AG09319 (cell line): ENCODE measurements at regions not wholly inside any gene's neighbourhood (a gene's known extent, or its start where the extent isn't known, plus 50 kb on each side); places are given as distances from the start of the nearest gene placed in this dataset.
A peak's percentile ranks its signal among the peaks of the same experiment; 100 is the strongest.

Experiments used
- DNase-seq: peaks from one replicate; pipeline ENCODE4 v3.0.0-alpha.2; 2010; ENCODE audit warnings: low read depth; ENCODE audit errors: extremely low read depth
- TF ChIP-seq, protein P1 (sequence below): IDR thresholded peaks from 2 replicates; pipeline ENCODE4 v1.5.1; 2011; ENCODE audit warnings: low read depth, mild to moderate bottlenecking, inconsistent platforms, low read length, moderate library complexity

GRCh38 chr2:43021791-43022509, 204.5 kb downstream of the ZFP36L2 start:
- TF ChIP-seq, protein P1, sequence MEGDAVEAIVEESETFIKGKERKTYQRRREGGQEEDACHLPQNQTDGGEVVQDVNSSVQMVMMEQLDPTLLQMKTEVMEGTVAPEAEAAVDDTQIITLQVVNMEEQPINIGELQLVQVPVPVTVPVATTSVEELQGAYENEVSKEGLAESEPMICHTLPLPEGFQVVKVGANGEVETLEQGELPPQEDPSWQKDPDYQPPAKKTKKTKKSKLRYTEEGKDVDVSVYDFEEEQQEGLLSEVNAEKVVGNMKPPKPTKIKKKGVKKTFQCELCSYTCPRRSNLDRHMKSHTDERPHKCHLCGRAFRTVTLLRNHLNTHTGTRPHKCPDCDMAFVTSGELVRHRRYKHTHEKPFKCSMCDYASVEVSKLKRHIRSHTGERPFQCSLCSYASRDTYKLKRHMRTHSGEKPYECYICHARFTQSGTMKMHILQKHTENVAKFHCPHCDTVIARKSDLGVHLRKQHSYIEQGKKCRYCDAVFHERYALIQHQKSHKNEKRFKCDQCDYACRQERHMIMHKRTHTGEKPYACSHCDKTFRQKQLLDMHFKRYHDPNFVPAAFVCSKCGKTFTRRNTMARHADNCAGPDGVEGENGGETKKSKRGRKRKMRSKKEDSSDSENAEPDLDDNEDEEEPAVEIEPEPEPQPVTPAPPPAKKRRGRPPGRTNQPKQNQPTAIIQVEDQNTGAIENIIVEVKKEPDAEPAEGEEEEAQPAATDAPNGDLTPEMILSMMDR, result no peak; the same call in 1 of the 2 replicates
- DNase-seq, result no peak

DNA sequence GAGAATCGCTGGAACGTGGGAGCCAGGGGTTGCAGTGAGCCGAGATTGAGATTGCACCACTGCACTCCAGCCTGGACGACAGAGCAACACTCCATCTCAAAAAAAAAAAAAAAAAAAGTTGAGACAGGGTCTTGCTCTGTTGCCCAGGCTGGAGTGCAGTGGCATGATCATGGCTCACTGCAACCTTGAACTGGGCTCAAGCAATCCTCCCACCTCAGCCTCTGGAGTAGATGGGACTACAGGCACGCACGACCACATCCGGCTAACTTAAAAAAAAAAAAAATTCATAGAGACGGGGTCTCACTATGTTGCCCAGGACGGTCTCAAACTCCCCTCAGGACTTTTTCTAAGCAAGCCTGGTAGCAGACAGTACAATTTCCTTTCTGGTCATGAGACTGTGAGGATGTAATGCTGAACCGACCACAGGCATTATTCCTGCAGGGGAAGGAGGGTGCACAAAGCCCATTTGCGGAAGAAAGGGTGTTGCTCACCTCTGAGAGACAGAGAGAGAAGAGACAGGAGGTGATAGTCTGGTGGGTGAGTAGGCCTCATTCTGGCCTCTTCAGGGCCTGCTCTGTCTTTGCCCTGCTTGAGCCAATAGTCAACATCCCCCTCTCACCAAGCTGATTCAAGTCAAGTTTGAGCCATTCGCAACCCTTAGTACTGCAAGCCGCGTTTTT, 205.3 kb downstream of the ZFP36L2 start:
- TF ChIP-seq, protein P1, result no peak
- no peak for DNase-seq

DNA sequence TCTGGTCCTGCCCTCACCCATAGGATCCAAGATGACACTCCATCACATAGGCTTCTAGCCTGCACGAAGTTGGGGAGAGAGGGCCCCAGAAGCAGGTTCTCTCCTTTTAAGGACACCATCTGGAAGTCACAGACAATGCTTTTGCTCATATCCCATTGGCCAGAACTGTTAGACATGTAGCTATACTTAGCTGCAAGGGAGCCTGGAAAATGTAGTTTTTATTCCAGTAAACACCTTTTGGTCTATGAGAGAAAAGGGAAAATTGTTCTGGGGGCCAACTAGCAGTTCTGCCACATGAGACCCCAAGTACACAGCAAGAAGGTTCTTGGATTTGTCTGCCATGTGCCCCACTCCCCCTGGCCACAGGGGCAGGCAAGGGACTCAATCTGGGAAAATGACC, 206.1 kb downstream of the ZFP36L2 start:
- DNase-seq, result no peak
- TF ChIP-seq, protein P1, result no peak

DNA sequence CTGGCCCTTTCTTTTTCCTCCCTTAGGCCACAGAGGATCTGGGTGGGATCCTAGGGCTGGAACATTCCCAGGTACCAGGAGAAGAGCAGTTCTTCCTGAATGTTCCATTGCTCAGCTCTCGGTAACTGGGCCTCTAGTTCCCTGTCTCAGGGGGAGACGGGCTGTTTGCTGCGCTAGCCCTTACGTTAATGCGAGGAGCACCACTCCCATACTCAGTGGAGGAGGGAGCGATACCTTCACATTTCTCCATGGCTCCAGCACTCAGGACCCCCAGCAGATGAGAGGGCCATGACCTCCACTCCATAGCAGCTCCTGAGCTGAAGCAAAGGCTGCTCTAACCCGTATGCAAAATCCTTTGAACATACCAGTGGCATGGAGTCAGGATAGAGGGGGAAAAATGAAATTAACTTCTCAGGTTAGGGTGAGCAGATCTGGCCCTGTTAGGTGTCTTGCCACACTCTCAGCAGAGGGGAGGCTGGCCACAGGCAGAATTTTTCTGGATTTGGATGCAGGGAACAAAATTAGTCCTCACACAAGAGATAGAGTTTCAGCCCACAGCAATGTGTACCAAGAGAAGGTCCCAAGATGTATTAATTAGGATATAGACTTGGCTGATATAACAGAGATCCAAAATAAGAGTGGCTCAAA, 206.7 kb downstream of the ZFP36L2 start:
- TF ChIP-seq, protein P1, result no peak
- DNase-seq, result no peak

GRCh38 chr2:43019025-43019367, 207.4 kb downstream of the ZFP36L2 start:
- no peak for DNase-seq
- TF ChIP-seq, protein P1, result no peak

DNA sequence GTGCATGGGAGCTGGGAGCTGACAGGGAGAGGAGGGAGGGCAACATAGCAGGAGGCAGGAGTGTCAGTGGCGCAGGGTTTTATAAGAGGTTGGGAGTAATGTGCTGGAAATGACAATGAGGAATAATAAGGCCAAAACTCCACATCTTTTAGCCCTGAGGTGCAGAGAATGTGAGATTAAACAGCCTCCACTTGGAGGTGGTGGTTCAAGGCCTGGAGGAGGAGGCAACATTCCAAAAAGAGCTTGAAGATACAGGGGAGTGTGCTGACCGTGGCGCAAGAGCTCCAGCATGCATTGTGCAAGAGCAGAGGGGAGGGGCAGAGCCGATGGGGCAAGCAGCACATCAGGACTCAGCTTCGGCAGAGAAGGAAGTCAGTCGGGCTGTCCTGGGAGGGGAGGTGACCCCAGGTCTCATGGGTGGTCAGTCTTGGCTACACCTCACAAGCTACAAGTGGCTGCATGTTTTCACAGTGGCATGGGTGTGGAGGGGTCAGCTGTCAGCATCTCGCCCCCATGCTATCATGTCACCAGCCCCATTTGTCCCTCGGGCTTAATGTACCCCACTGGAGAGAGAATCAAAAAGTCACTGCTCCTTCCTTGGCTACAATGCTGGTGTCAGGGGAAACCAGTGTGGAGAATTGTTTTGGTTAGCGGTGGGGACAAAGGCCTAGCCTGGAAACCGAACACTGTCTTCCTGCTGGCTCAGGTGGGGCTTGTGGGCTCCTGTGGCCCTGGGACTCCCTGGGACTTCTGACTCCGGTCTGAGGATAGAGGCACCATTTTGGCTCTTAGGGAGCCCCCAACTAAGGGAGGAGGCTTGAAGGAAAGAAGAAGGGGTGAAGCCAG, 208.0 kb downstream of the ZFP36L2 start:
- DNase-seq, result peak; percentile 84
- TF ChIP-seq, protein P1, result no peak
